BJ (cell line): ENCODE measurements at regions not wholly inside any gene's neighbourhood (a gene's known extent, or its start where the extent isn't known, plus 50 kb on each side); places are given as distances from the start of the nearest gene placed in this dataset.

Experiments
- CTCF ChIA-PET: fragments of 350-600 bp; formaldehyde crosslinking; extraction: SDS; loops from one replicate; lab custom pipeline; 2021; ENCODE audit warnings: antibody characterized with exemption, inconsistent platforms; lab: Yijun Ruan, JAX
- POLR2A ChIA-PET: fragments of 300-600 bp; sonication (Branson Sonifier 250); formaldehyde crosslinking; extraction: SDS; loops from one replicate; lab custom pipeline; 2021; ENCODE audit warnings: antibody characterized with exemption; lab: Charles Lee
- DNase-seq: peaks from one replicate; pipeline ENCODE4 v3.0.0-alpha.2; 2011; ENCODE audit warnings: low read depth
- H3K27me3 ChIP-seq: 2 replicates; pipeline ENCODE4 v1.6.0; 2011; ENCODE audit warnings: low read length; ENCODE audit not compliant: control insufficient read depth, insufficient read depth
- H3K36me3 ChIP-seq: 2 replicates; pipeline ENCODE4 v1.5.1; 2011; ENCODE audit warnings: low read length; ENCODE audit not compliant: control insufficient read depth, insufficient read depth
- H3K4me3 ChIP-seq: 2 replicates; pipeline ENCODE4 v1.5.1; 2011; ENCODE audit warnings: low read depth, mild to moderate bottlenecking, control low read depth, low read length
- TF ChIP-seq, protein P1 (sequence below): IDR thresholded peaks from 2 replicates; pipeline ENCODE4 v1.5.1; 2011; ENCODE audit warnings: low read depth, mild to moderate bottlenecking, control low read depth, inconsistent platforms, low read length, moderate library complexity; ENCODE audit not compliant: insufficient read depth

DNA sequence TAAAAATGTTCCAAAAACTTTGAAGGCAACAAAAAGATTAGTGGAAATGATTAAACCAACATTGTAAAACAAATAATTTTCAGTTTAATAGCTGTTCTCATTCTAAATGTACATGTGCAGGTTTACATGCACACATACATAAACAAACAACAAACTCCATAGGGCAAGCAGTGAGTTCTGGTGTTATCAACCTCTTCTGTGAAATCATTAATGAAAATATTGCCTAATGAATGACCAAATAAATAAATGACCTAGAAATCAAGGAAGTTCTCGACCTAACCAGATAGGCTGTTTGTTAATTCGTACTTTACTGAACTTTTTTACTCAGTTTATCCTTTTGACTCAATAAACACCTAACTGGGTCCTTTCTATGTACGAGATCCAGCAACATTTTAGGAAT, 165.5 kb upstream of the RORB start:
- no peak for DNase-seq
- TF ChIP-seq, protein P1, sequence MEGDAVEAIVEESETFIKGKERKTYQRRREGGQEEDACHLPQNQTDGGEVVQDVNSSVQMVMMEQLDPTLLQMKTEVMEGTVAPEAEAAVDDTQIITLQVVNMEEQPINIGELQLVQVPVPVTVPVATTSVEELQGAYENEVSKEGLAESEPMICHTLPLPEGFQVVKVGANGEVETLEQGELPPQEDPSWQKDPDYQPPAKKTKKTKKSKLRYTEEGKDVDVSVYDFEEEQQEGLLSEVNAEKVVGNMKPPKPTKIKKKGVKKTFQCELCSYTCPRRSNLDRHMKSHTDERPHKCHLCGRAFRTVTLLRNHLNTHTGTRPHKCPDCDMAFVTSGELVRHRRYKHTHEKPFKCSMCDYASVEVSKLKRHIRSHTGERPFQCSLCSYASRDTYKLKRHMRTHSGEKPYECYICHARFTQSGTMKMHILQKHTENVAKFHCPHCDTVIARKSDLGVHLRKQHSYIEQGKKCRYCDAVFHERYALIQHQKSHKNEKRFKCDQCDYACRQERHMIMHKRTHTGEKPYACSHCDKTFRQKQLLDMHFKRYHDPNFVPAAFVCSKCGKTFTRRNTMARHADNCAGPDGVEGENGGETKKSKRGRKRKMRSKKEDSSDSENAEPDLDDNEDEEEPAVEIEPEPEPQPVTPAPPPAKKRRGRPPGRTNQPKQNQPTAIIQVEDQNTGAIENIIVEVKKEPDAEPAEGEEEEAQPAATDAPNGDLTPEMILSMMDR, result no peak
- ChIA-PET POLR2A (no interaction called here), CTCF (no interaction called here)
- Histone ChIP-seq H3K27me3 (no peaks in the 10 kb centered on the region), H3K36me3 (no peaks in the 10 kb centered on the region), H3K4me3 (no peak overlapping the region)

DNA sequence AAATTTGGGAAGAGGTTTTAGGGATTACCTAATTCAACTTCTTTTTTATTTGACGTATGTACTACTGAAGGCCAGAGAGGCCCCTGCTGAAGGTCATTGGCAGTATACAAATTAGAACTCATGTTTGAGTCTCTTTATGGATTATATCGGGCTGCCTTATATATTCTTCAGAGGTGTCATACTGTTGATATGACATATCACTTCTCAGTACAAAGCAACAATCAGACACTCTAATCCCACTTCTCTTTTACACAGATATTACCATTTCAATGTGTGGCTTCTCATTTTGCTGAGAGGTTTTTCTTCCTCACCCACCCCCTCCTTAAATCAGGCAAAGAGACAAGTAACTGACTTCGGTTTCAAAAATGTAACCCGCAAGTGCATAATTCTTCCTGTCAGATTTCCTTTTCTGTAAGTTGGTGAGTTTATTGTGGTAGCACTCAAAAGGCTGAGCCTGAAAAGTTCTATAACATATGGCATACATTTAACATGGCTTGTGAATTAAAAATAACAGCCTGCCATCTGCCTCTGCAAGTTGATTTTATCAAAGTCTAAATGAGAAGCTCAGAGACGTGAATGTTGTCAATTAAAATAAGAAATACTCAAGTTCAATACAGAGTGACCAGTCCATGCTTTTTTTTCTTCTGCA, 163.6 kb upstream of the RORB start:
- ChIA-PET POLR2A (no interaction called here), CTCF (no interaction called here)
- H3K27me3 ChIP-seq, result no peaks in the 10 kb centered on the region

DNA sequence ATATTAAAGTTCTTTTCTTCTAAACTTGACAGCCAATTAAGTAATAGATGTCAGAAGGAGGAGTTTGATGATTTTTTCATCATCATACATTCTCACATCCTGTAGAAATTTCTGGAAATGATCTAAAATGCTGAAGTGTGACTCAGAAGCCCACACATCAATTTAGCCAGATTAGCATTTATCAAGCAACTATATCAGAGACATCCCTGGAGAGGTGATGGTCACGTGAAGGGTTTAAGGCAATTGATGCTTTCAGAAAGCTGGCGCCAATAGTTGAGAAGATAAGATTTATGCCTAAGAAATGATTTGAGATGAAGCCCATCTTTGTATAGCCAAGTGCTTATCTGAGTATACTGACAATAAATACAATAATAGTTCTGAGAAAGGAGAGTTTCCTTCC, 162.9 kb upstream of the RORB start:
- H3K4me3 ChIP-seq, result no peak overlapping the region
- TF ChIP-seq, protein P1, result no peak
- POLR2A ChIA-PET, result interaction anchor here (0.5 kb wide), 1 partner anchor 162 kb away, joined by 4 read pairs; no protein-coding TSS in a partner anchor
- CTCF ChIA-PET, result no interaction called here
- H3K36me3 ChIP-seq, result no peaks in the 10 kb centered on the region
- H3K27me3 ChIP-seq, result no peaks in the 10 kb centered on the region
- DNase-seq, result no peak

More for the DNA sequence above, 163.6 kb upstream of the RORB start:
- TF ChIP-seq, protein P1, result no peak
- no peak overlapping the region for H3K4me3 ChIP-seq
- H3K36me3 ChIP-seq, result no peaks in the 10 kb centered on the region
- no peak for DNase-seq

DNA sequence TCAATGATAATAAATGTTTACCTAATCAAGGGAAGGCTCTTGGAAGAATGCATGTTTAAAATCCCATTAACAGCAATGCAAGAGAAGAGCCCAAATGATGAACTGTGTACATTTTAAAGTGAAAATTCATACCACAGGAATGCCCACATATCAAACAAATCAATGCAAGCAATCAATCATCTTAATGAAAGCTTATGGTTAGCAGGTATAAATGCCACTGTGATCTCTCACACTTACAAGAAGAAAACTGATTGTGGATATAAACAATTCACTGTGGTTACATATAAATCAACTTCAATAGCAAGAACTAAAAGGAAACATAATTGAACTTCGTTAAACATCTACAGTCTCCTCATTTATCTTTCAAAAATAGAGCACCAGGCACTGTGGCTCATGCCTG, 161.0 kb upstream of the RORB start:
- no peaks in the 10 kb centered on the region for H3K27me3 ChIP-seq
- TF ChIP-seq, protein P1, result no peak
- H3K4me3 ChIP-seq, result no peak overlapping the region
- ChIA-PET CTCF (no interaction called here), POLR2A (no interaction called here)
- H3K36me3 ChIP-seq, result no peaks in the 10 kb centered on the region
- no peak for DNase-seq

DNA sequence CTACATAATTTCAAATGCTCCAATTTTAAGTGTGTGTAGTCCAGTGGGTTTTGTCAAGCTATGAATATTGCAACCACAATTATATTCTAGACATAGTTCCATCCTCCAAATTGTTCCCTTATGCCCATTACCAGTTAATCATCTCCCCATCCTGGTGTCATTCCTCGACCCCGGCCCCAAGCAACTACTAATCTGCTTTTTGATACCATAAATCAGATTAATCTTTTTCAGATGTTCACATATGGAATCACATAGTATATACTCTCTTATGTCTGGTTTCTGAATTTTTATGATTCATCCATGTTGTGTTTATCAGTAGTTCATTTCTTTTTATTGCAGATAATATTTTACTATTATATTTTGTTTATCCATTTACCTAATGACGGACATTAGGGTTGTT, 148.4 kb upstream of the RORB start:
- CTCF ChIA-PET, result no interaction called here
- no peak for DNase-seq
- TF ChIP-seq, protein P1, result no peak
- no peak overlapping the region for H3K4me3 ChIP-seq
- no peaks in the 10 kb centered on the region for H3K27me3 ChIP-seq
- POLR2A ChIA-PET, result no interaction called here
- no peaks in the 10 kb centered on the region for H3K36me3 ChIP-seq
